Lung (tissue), 11 donors: ENCODE measurements at regions not wholly inside any gene's neighbourhood (a gene's known extent, or its start where the extent isn't known, plus 50 kb on each side); places are given as distances from the start of the nearest gene placed in this dataset.

Source experiments
- ATAC-seq: fragments of 200-7000 bp; cut with Tn5 transposase; one replicate; pipeline ENCODE4 v1.9.1; 2020; ENCODE audit warnings: moderate number of reproducible peaks; ENCODE audit not compliant: insufficient read depth, low FRiP score
- DNase-seq, 3 donors: peaks; one replicate each; pipeline ENCODE4 v3.0.0-alpha.2; 2013 to 2017
- H3K27ac ChIP-seq, 2 donors: one replicate each; pipeline ENCODE4 v1.5.1; 2013; ENCODE audit warnings: mild to moderate bottlenecking in 2 of 2, moderate library complexity in 2 of 2, control low read depth in 1 of 2, inconsistent platforms in 1 of 2, low read depth in 1 of 2, low read length in 1 of 2
- H3K27me3 ChIP-seq, 3 donors: one replicate each; pipeline ENCODE4 v1.5.1; 2013; ENCODE audit warnings: low read length in 2 of 3; ENCODE audit not compliant: control insufficient read depth in 3 of 3, insufficient read depth in 3 of 3
- H3K36me3 ChIP-seq, 4 donors: one replicate each; pipeline ENCODE4 v1.5.1; 2013; ENCODE audit warnings: low read length in 4 of 4, mild to moderate bottlenecking in 1 of 4, moderate library complexity in 1 of 4; ENCODE audit not compliant: control insufficient read depth in 4 of 4, insufficient read depth in 4 of 4
- H3K4me1 ChIP-seq, 5 donors: one replicate each; pipeline ENCODE4 v1.5.1; 2013; ENCODE audit warnings: low read length in 5 of 5, mild to moderate bottlenecking in 2 of 5, moderate library complexity in 1 of 5; ENCODE audit not compliant: control insufficient read depth in 5 of 5, insufficient read depth in 5 of 5
- H3K4me3 ChIP-seq: one replicate; pipeline ENCODE4 v1.5.1; 2013; ENCODE audit warnings: mild to moderate bottlenecking, control low read depth, moderate library complexity
- H3K9ac ChIP-seq, 2 donors: one replicate each; pipeline ENCODE4 v1.5.1; 2013; ENCODE audit warnings: low read length in 2 of 2, control low read depth in 1 of 2; ENCODE audit not compliant: insufficient read depth in 1 of 2
- H3K9me3 ChIP-seq, 4 donors: one replicate each; pipeline ENCODE4 v1.5.1; 2013; ENCODE audit warnings: low read length in 3 of 4, mild to moderate bottlenecking in 1 of 4, moderate library complexity in 1 of 4; ENCODE audit not compliant: control insufficient read depth in 4 of 4, insufficient read depth in 3 of 4
- WGBS, 2 donors: extraction: QIAGEN DNeasy Blood & Tissue Kit; methylation state at CpG; one replicate each; pipeline ENCODE4 v1.1.7; 2013; 5-methylcytosine and 5-hydroxymethylcytosine counted together
- TF ChIP-seq, protein P1 (sequence below): IDR thresholded peaks from 2 replicates; pipeline ENCODE4 v1.5.1; 2012; ENCODE audit warnings: mild to moderate bottlenecking; ENCODE audit errors: control extremely low read depth, extremely low read depth
- donor health status: control.
- donor health status: control.
- donor health status: Bipolar disorder and iron deficiency.
- donor health status: healthy.
- donor health status: DM: yes; HTN: yes; CAD: no.

DNA sequence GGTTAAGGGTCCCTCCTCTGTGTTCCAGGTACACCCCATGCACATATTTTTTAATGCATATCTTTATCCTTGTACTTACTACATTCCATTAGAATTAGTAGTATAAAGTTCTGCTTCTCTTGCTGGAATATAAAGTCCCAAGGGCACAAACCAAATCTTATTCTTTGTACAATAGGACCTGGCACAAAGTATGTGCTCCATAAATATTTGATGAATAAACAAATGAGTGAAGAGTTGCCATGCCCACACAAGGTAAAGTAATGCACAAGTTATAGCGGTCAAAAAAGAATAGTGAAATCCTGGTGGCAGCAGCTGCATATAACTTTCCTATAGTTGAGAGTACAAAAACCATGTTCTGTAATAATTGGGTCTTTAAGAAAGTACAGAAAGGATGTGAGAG, 82.1 kb upstream of the BMP4 start:
- Histone ChIP-seq H3K27ac (no peak overlapping the region), H3K4me3 (no peak overlapping the region), H3K9ac (no peak overlapping the region), H3K27me3 (no peaks in the 10 kb centered on the region), H3K36me3 (no peaks in the 10 kb centered on the region), H3K9me3 (peaks cover 0 to 11% (median 5%) of the 10 kb centered on the region in 4 donors), H3K4me1 (no peaks in the 10 kb centered on the region)
- TF ChIP-seq, protein P1, sequence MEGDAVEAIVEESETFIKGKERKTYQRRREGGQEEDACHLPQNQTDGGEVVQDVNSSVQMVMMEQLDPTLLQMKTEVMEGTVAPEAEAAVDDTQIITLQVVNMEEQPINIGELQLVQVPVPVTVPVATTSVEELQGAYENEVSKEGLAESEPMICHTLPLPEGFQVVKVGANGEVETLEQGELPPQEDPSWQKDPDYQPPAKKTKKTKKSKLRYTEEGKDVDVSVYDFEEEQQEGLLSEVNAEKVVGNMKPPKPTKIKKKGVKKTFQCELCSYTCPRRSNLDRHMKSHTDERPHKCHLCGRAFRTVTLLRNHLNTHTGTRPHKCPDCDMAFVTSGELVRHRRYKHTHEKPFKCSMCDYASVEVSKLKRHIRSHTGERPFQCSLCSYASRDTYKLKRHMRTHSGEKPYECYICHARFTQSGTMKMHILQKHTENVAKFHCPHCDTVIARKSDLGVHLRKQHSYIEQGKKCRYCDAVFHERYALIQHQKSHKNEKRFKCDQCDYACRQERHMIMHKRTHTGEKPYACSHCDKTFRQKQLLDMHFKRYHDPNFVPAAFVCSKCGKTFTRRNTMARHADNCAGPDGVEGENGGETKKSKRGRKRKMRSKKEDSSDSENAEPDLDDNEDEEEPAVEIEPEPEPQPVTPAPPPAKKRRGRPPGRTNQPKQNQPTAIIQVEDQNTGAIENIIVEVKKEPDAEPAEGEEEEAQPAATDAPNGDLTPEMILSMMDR = no peak
- DNase-seq = no peak
- 87 to 97% methylated on average over 1 of the region's 1 CpG for WGBS, 2 donors
- no peak for ATAC-seq

DNA sequence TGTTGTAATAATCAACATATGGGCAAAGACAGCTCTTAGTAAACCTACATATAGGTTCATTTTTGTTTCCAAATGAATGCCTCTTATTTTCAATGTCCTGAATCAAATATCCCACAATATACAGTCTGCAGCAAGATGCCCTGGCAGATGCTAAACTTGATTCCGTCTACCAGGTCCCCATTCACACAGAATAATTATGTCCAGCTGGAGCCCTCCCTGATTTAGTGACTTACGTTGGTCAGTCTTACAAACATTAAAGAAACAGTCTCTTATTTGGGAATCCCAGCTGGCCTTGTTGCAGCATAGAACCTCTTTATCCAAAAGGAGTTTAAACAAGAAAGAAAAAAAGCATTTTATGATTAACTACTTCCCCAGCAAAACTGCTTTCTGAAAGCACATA, 82.7 kb upstream of the BMP4 start:
- Histone ChIP-seq H3K27me3 (no peaks in the 10 kb centered on the region), H3K9me3 (peaks cover 0 to 11% (median 5%) of the 10 kb centered on the region in 4 donors), H3K36me3 (no peaks in the 10 kb centered on the region), H3K9ac (no peak overlapping the region), H3K4me1 (no peaks in the 10 kb centered on the region), H3K27ac (no peak overlapping the region), H3K4me3 (no peak overlapping the region)
- ATAC-seq (no peak), DNase-seq (peak in 1 of 3 donors; percentile 11)
- WGBS, 2 donors = 79 to 83% methylated on average over 2 of the region's 2 CpGs
- TF ChIP-seq, protein P1 = no peak

DNA sequence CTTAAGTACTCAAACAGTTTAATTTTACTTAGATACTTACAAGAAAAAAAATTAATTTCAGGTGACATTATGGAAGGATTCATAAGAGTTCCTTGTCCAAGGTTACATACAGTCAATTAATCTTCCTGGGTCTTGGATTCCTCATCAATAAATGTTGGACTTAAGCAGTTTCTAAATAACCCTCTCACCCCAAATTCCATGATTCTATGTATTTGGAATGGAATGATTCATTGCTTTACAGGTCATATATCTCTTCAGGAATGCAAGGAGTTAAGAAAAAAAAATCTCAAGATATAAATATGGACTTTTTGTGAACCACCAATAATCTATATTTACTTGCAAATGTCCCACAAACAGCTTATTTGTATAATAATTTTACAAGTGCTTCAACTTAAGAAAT, 84.2 kb upstream of the BMP4 start:
- Histone ChIP-seq H3K36me3 (no peaks in the 10 kb centered on the region), H3K9me3 (peaks cover 0 to 7% (median 0%) of the 10 kb centered on the region in 4 donors), H3K27ac (no peak overlapping the region), H3K9ac (no peak overlapping the region), H3K4me1 (no peaks in the 10 kb centered on the region), H3K4me3 (no peak overlapping the region), H3K27me3 (no peaks in the 10 kb centered on the region)
- DNase-seq (no peak), ATAC-seq (no peak)
- TF ChIP-seq, protein P1 = no peak

DNA sequence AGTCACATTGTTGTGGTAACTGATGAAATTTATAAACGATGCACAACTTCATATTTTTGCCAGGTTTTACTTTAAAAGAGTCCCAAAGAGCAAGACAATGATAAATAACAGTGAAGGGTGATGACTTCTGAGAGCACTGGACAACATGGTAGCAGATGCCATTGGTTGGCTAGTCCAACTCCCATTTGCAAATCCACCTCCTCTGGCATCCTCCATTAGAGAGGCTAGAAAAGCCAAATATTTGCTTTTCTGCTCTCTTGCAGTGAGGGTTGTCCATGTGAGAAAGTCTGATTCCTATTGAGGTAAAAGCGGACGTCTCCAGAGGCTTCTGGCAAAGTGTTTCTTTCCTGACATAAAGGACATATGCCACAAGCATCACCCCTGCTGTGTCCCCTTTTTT, 89.6 kb upstream of the BMP4 start:
- no peak overlapping the region for H3K4me3 ChIP-seq
- no peaks in the 10 kb centered on the region for H3K9me3 ChIP-seq
- DNase-seq = no peak
- TF ChIP-seq, protein P1 = no peak
- H3K9ac ChIP-seq = no peak overlapping the region
- H3K27ac ChIP-seq = no peak overlapping the region
- H3K27me3 ChIP-seq = no peaks in the 10 kb centered on the region
- ATAC-seq = no peak
- WGBS, 2 donors = 38 to 69% methylated on average over 3 of the region's 3 CpGs
- peaks cover 0 to 5% (median 0%) of the 10 kb centered on the region in 5 donors for H3K4me1 ChIP-seq
- H3K36me3 ChIP-seq = no peaks in the 10 kb centered on the region
